Spinal cord (tissue), 9 donors: ENCODE measurements at regions not wholly inside any gene's neighbourhood (a gene's known extent, or its start where the extent isn't known, plus 50 kb on each side); places are given as distances from the start of the nearest gene placed in this dataset.

Experiments used
- DNase-seq, 6 donors: peaks; one replicate each; pipeline versions ENCODE4 v3.0.0 to v3.0.0-alpha.2; 2013 to 2015; ENCODE audit warnings: low spot score in 6 of 6, low read depth in 4 of 6
- H3K27ac ChIP-seq: one replicate; pipeline ENCODE4 v1.5.1; 2013; ENCODE audit warnings: low read depth, low read length, control low read depth
- H3K27me3 ChIP-seq: one replicate; pipeline ENCODE4 v1.6.1; 2013; ENCODE audit warnings: low read length; ENCODE audit not compliant: control insufficient read depth, insufficient read depth
- H3K36me3 ChIP-seq: one replicate; pipeline ENCODE4 v1.6.1; 2013; ENCODE audit warnings: low read length; ENCODE audit not compliant: control insufficient read depth, insufficient read depth
- H3K4me1 ChIP-seq: one replicate; pipeline ENCODE4 v1.6.1; 2013; ENCODE audit warnings: low read length; ENCODE audit not compliant: control insufficient read depth, insufficient read depth
- H3K4me3 ChIP-seq: one replicate; pipeline ENCODE4 v1.5.1; 2013; ENCODE audit warnings: low read depth, low read length, control low read depth
- H3K9me3 ChIP-seq: one replicate; pipeline ENCODE4 v1.6.1; 2013; ENCODE audit warnings: low read length; ENCODE audit not compliant: control insufficient read depth, insufficient read depth
- WGBS: methylation state at CpG from one replicate; pipeline ENCODE4 v1.1.5; 2013; ENCODE audit warnings: missing lambda C conversion rate; ENCODE audit not compliant: insufficient coverage; 5-methylcytosine and 5-hydroxymethylcytosine counted together
- donor health status: healthy.

DNA sequence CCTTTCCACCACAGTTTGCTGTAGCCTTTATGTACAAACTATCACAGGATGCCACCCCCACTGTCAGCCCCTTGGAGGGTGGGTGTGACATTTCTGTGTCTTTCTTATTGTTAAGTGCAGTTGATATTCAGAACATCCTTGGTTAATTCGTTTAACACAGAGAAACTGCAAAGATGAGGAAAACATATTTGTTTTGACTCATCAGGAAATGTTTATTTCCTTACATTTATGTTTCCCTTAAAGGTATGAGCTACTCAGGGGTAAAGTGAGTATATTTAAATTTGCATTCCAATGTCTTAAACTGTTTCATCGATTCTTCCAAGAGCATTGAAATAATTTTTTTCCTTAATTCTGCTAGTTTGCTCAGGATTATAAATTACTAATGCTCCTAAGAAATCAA lies 243.4 kb downstream of the RDH14 start:
- Histone ChIP-seq H3K9me3 (no peaks in the 10 kb centered on the region), H3K27me3 (no peaks in the 10 kb centered on the region), H3K36me3 (no peaks in the 10 kb centered on the region), H3K4me1 (no peaks in the 10 kb centered on the region), H3K27ac (no peak overlapping the region), H3K4me3 (no peak overlapping the region)
- no peak for DNase-seq
- WGBS: no CpG with 5 or more reads among the region's 2 CpGs

DNA sequence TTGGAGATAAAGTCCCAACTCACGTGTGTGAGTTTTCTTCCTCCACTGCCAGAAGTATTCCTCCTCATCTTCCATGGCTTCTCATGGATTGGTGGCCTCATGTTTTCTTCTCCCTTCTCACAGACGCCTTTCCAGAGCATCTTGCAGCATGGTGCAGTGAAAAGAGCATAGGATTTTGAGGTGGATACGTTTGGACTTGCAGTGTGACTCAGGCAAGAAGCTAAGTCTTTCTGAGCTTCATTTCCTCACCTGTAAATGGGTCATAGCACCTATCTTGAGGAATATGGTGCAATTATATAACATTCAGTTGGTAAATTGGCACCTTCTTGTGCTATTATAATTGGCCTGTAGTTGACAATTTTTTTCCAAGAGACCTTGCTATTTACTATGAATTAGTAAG lies 247.6 kb downstream of the RDH14 start:
- H3K4me1 ChIP-seq: no peaks in the 10 kb centered on the region
- DNase-seq: no peak
- H3K9me3 ChIP-seq: no peaks in the 10 kb centered on the region
- no peak overlapping the region for H3K4me3 ChIP-seq
- WGBS: no CpG with 5 or more reads among the region's 3 CpGs
- H3K27ac ChIP-seq: no peak overlapping the region
- H3K27me3 ChIP-seq: no peaks in the 10 kb centered on the region
- no peaks in the 10 kb centered on the region for H3K36me3 ChIP-seq

DNA sequence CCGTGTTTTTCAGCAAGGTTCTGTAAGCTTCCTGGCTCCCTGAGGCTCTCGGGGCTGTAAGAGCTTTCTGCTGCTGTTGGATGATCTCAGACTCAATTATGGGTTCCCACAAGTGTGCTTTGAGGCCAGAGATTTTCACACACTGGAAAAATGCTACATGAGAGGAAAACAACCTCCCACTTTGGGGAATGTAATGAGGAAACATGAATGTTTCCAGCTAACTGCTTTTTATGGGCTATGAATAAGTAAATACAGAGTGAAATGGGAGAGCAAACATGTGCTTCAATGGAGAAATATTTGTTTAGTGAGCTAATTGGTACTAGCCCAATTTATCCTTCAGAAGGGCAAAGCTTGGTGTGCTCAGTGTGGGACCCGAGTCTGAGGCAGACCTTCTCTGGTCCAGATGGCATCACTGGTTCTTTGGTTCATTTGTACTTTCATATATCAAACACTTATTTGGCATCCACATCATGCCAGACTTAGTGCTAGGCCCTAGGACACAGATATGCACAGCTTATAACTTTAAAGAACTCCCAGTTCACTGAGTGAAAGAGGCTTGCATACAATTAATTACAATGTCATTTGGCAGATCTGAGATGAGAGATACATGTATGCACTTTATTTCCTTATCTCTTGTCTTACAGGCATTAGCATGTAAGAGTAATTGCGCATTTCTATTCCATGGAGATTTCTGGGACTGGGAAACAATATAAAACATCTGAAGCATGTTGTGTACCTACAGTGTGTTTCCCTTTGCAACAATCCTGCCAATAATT lies 248.8 kb downstream of the RDH14 start:
- Histone ChIP-seq H3K4me1 (no peaks in the 10 kb centered on the region), H3K27me3 (no peaks in the 10 kb centered on the region), H3K4me3 (no peak overlapping the region), H3K9me3 (no peaks in the 10 kb centered on the region), H3K36me3 (no peaks in the 10 kb centered on the region), H3K27ac (no peak overlapping the region)
- WGBS: no CpG with 5 or more reads among the region's 4 CpGs
- DNase-seq: peak in 4 of 6 donors; percentile 27 to 93 (median 36)

DNA sequence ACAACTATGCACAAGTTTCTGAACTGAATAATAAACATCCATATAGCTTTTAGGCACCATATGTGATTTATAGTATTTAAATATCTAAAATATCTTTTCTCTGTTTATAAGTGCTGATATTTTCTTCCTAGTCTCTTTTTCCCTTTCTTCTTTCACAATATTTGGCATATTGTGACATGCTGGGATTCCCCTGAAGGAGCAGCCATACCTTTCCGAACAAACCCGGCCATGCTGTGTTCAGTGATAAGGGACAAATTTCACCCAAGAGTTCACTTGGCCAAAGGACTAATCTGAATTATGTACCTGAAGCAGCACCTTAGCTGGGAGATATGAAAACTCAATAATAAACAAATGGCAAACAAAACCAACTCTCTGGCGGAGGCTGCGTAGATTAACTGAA lies 250.8 kb downstream of the RDH14 start:
- no peak for DNase-seq
- no peak overlapping the region for H3K4me3 ChIP-seq
- H3K27me3 ChIP-seq: no peaks in the 10 kb centered on the region
- no peak overlapping the region for H3K27ac ChIP-seq
- H3K9me3 ChIP-seq: no peaks in the 10 kb centered on the region
- no peaks in the 10 kb centered on the region for H3K36me3 ChIP-seq
- no peaks in the 10 kb centered on the region for H3K4me1 ChIP-seq
- WGBS: 100% methylated on average over 3 of the region's 4 CpGs

DNA sequence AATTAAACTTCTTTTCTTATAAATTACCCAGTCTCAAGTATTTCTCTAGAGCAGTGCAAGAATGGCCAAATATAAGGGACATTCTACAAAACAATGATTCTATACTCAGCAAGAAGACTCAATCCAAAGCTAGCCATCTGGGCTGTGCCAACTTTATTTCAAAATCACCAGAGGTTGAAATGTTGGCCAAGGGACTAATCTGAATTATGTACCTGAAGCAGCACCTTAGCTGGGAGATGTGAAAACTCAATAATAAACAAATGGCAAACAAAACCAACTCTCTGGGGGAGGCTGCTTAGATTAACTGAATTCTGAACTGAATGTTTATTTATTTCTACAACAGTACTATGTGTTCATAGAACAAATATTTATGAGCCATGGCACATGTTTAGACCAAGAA lies 251.3 kb downstream of the RDH14 start:
- H3K9me3 ChIP-seq: no peaks in the 10 kb centered on the region
- H3K27ac ChIP-seq: no peak overlapping the region
- no peaks in the 10 kb centered on the region for H3K27me3 ChIP-seq
- no peaks in the 10 kb centered on the region for H3K4me1 ChIP-seq
- no peak overlapping the region for H3K4me3 ChIP-seq
- no peak for DNase-seq
- H3K36me3 ChIP-seq: no peaks in the 10 kb centered on the region

DNA sequence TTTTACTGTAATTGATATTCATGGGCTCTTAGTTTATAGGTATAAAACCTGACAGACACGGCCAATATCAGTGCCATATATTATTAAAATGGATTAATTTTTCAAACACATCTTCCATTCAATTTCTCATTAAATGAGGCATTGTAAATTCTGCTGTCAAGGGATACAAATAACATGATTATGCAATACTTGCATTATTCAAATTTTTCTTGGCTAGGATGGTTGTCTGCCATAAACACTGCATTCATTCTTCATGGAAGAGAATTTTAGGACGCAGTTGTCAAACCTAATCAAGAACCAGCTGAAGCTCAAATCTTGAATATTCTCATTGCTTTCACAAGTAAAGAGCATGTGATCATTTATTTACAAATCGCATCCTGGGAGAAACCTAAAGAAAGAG lies 255.6 kb downstream of the RDH14 start:
- H3K27me3 ChIP-seq: no peaks in the 10 kb centered on the region
- H3K36me3 ChIP-seq: no peaks in the 10 kb centered on the region
- H3K4me1 ChIP-seq: no peaks in the 10 kb centered on the region
- H3K4me3 ChIP-seq: no peak overlapping the region
- WGBS: no CpG with 5 or more reads among the region's 3 CpGs
- no peak overlapping the region for H3K27ac ChIP-seq
- no peaks in the 10 kb centered on the region for H3K9me3 ChIP-seq
- no peak for DNase-seq

DNA sequence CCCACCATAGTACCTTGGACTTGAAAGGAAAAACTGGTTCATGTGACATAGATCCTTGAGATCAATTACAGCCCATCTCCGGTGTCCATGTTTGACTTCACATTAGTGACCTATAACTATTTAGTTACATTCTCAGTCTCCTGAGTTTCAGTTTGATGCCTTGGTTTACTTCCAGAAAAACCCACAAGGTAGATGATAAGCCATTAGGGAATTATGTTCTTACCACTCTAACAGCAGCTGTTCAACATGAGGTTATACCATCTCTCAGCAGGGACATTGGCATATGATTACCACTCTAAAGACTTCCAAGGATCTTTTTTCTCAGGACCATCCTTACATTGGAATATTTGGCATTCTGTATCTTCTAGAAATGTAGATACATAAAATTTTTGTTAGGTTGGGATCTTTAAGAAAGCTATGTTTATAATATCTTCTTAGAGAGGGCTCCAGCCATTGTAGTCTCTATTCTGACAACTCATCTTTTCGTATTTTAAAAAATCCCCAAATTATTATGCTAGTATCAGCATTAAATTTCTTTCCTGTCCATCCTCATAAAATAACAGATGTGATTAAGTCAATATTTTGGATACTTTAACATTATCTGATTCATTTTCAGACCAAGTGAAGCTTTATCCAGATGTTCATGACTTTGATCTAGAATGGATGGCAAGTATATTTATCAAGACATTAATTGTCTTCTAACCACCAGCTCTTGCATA lies 258.9 kb downstream of the RDH14 start:
- H3K36me3 ChIP-seq: no peaks in the 10 kb centered on the region
- H3K27ac ChIP-seq: no peak overlapping the region
- no peaks in the 10 kb centered on the region for H3K4me1 ChIP-seq
- no CpG with 5 or more reads among the region's 2 CpGs for WGBS
- no peaks in the 10 kb centered on the region for H3K27me3 ChIP-seq
- H3K9me3 ChIP-seq: no peaks in the 10 kb centered on the region
- no peak for DNase-seq
- H3K4me3 ChIP-seq: no peak overlapping the region

DNA sequence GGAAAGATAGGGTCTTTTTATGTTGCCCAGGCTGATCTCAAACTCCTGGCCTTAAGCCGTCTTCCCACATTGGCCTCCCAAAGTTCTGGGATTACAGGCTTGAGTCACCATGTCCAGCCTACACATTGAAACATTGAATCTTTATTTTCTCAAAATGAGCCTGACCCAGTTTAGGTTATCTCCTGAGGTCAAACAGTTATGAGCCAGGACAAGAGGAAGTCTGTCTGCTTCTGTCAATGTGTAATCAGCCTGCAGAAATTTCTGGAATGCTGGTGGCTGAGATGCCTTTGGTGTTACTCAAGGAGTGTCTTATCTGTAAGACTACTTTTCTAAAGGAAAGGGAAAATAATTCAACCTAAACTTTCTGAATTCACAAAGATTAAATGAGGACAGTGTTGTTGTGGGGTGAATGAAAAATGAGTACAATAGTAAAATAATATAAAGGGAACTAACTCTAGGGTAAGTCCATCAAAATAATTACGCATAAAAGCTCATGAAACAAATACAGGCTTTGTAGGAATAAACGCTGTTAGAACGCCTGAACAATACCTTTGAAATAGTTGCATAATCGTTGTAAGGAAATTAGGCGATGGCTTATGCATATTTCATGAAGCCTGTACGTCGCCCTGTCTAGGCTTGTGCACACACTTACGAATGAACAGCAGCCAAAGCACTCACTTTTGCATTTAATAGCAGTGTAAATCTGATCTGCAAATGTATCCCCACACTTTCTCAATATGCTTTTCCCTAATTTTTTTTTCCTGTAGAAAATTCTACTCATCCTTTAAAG lies 260.8 kb downstream of the RDH14 start:
- H3K4me3 ChIP-seq: no peak overlapping the region

DNA sequence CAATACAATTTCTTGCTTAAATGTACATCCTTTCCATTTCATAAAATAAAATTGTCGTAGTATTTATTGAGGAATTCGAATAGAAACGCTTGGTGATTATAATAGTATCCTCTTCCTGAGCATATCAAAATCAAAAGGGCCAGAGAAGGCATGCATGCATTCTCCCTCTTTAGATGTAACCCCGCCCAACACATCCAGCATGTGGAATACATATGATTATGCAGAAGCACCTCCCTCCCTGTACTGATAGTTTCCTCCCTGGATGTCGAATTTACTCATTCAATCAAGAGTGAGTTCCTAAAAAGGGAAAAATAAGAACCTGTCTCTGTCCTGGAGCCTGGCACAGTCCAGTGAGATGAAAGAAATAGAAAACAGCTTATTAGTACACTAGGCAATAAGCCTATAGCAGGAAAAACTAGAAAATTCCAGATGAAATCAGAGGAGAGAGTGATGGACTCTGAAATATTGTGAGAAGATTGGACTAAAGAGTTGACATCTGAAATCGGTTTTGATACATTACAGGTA lies 262.9 kb downstream of the RDH14 start:
- no peaks in the 10 kb centered on the region for H3K36me3 ChIP-seq
- H3K27ac ChIP-seq: no peak overlapping the region
- H3K4me3 ChIP-seq: no peak overlapping the region
- whole genome bisulfite sequencing: no CpG with 5 or more reads among the region's 6 CpGs
- H3K9me3 ChIP-seq: no peaks in the 10 kb centered on the region
- H3K27me3 ChIP-seq: no peaks in the 10 kb centered on the region
- no peak for DNase-seq
- H3K4me1 ChIP-seq: no peaks in the 10 kb centered on the region

More for the DNA sequence above, 260.8 kb downstream of the RDH14 start:
- H3K4me1 ChIP-seq: no peaks in the 10 kb centered on the region
- H3K36me3 ChIP-seq: no peaks in the 10 kb centered on the region
- no peaks in the 10 kb centered on the region for H3K27me3 ChIP-seq
- H3K9me3 ChIP-seq: no peaks in the 10 kb centered on the region
- peak in 2 of 6 donors; percentile 57 to 83 for DNase-seq
- 44% methylated on average over 6 of the region's 9 CpGs for WGBS
- H3K27ac ChIP-seq: no peak overlapping the region
